BLaER1 treated with 17β-estradiol and CSF1 and Interleukin-3, amounts not matched to agents 10 nM and 100 nM (cell line): ENCODE measurements at regions not wholly inside any gene's neighbourhood (a gene's known extent, or its start where the extent isn't known, plus 50 kb on each side); places are given as distances from the start of the nearest gene placed in this dataset.

Source experiments
- H3K27ac ChIP-seq, 11 experiments: shearing (Covaris generic); formaldehyde crosslinking; 2 replicates each; pipeline ENCODE4 v1.8.1; 2022
- H3K27me3 ChIP-seq, 11 experiments: shearing (Covaris generic); formaldehyde crosslinking; 2 replicates each; pipeline ENCODE4 v1.8.1; 2022
- H3K36me3 ChIP-seq, 11 experiments: shearing (Covaris generic); formaldehyde crosslinking; 2 replicates each; pipeline ENCODE4 v1.8.1; 2022
- H3K4me1 ChIP-seq, 10 experiments: shearing (Covaris generic); formaldehyde crosslinking; 2 replicates each; pipeline ENCODE4 v1.8.1; 2022
- H3K4me2 ChIP-seq, 11 experiments: shearing (Covaris generic); formaldehyde crosslinking; 2 replicates each; pipeline ENCODE4 v1.8.1; 2022
- H3K4me3 ChIP-seq, 10 experiments: shearing (Covaris generic); formaldehyde crosslinking; 2 replicates each; pipeline ENCODE4 v1.8.1; 2022
- H3K9ac ChIP-seq, 11 experiments: shearing (Covaris generic); formaldehyde crosslinking; 2 replicates each; pipeline ENCODE4 v1.8.1; 2022
- H3K9me3 ChIP-seq, 11 experiments: shearing (Covaris generic); formaldehyde crosslinking; replicated peaks in 1 of 11; 2 replicates each; pipeline ENCODE4 v1.8.1; 2022
- H4K20me1 ChIP-seq, 11 experiments: shearing (Covaris generic); formaldehyde crosslinking; 2 replicates each; pipeline ENCODE4 v1.8.1; 2022
- Cebpa-rat ChIP-seq, 11 experiments: shearing (Covaris generic); IDR thresholded peaks; 2 replicates each; pipeline ENCODE4 v1.8.1; 2022

DNA sequence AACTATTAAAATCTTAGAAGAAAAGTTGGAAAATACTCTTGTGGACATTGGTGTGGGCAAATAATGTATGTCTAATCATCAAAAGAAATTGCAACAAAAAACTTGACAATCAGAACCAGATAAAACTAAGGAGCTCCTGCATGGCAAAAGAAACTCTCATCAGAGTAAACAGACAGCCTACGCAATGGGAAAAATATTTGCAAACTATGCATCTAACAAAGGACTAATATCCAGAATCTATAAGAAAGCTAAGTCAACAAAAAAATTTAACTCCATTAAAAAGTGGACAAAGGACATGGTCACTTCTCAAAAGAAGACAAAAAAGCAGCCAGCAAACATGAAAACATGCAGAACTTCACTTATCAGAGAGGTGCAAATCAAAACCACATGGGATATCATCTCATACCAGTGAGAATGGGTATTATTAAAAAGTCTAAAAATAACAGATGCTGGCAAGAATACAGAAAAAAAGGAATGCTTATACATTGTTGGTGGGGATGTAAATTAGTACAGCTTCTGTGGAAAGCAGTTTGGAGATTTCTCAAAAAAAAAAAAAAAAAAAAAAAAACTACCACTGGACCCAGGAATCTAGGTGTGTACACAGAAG is 99.7 kb upstream of the TOP3B start:
- no peaks in the 10 kb centered on the region for H3K9me3 ChIP-seq
- no peaks in the 10 kb centered on the region for H3K36me3 ChIP-seq
- no peak overlapping the region for H3K4me3 ChIP-seq
- H3K4me1 ChIP-seq = peaks cover 0 to 17% (median 0%) of the 10 kb centered on the region in 10 experiments; a peak in 6 of 20 replicates
- no peak overlapping the region for H3K27ac ChIP-seq
- H3K9ac ChIP-seq = no peak overlapping the region
- H3K4me2 ChIP-seq = no peak overlapping the region
- no peaks in the 10 kb centered on the region; a peak in 1 of 22 replicates for H4K20me1 ChIP-seq
- H3K27me3 ChIP-seq = no peaks in the 10 kb centered on the region
- TF ChIP-seq Cebpa-rat (IDR thresholded peaks at IDR 0.05) = no peak

DNA sequence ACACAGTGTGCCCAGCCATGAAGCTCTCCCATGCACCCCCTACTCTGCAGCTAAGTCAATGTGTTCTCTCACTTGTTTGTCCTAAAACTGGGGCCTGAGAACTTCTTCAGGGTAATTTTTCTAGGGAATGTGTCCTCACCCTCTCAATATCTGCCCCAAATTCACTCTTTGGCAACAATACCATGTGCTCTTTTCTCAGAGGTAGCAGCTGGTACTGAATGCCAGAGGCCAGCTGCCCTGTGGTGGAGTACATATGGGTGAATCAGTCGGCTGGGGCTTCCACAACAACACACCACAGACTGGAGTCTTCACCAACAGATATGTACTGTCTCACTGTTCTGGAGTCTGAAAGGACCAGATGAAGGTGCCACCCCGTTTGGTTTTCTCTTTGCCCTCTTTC is 97.7 kb upstream of the TOP3B start:
- Histone ChIP-seq H3K27ac (no peak overlapping the region), H3K4me2 (no peak overlapping the region), H4K20me1 (no peaks in the 10 kb centered on the region), H3K4me1 (peaks cover 0 to 8% (median 0%) of the 10 kb centered on the region in 10 experiments; a peak in 3 of 20 replicates), H3K27me3 (no peaks in the 10 kb centered on the region), H3K4me3 (no peak overlapping the region), H3K36me3 (no peaks in the 10 kb centered on the region), H3K9ac (no peak overlapping the region), H3K9me3 (no peaks in the 10 kb centered on the region)
- no peak for TF ChIP-seq Cebpa-rat (IDR thresholded peaks at IDR 0.05)

DNA sequence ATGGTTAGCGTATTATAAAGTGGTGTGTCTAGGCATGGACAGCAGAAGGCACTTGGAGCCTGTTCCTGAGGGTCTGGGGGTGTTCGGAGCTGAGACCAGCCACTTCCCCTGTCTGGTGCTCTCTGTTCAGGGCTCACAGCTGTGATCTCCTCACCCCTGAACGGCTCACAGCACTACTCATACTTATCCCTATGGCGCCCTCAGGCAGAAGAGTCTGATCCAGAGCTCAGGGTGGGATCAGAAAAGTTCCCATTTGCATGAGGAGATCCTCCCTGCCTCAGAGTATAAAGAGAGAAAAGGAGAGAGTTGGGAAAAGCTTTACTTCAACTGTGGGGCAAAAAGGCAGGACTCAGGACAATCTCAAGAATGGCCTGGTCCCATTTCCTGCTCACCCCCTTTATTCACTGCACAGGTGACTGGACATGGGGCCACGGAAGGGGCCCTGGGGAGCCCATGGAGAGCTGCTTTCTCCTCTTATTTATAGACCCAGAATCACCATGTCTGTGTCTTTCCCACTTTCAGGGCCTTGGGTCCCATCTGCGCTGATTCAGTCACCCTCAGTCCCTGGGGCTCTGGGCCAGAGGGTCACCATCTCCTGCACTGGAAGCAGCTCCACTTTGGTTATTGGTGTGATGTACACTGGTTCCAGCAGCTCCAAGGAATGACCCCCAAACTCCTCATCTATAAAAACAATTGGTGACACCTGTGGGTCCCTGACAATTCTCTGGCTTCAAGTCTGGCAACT is 97.0 kb upstream of the TOP3B start:
- Histone ChIP-seq H3K27ac (no peak overlapping the region), H4K20me1 (no peaks in the 10 kb centered on the region), H3K4me1 (peaks cover 0 to 9% (median 5%) of the 10 kb centered on the region in 10 experiments; a peak in 10 of 20 replicates), H3K27me3 (no peaks in the 10 kb centered on the region), H3K4me3 (no peak overlapping the region), H3K36me3 (no peaks in the 10 kb centered on the region), H3K9me3 (no peaks in the 10 kb centered on the region), H3K4me2 (no peak overlapping the region), H3K9ac (no peak overlapping the region)
- TF ChIP-seq Cebpa-rat (IDR thresholded peaks at IDR 0.05) = no peak

DNA sequence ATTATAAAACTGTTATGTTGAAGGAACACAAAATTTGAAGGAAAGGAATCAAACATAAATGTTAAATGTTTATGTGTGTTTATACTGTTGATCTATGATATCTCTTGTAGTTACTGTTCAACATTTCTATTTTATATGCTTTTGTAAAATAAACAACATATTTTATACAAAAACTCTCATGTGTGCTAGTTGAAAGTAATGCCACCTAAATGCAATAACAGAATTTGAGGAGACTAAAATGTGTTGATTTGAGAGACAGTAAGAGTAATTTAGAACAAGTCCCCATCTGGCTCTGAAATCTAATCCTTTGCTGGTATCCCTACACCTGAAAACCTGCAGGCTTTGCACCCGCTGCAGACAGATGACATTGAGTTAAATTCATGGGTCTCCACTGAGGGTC is 95.7 kb upstream of the TOP3B start:
- H4K20me1 ChIP-seq = no peaks in the 10 kb centered on the region
- no peak overlapping the region for H3K27ac ChIP-seq
- H3K4me3 ChIP-seq = no peak overlapping the region
- H3K27me3 ChIP-seq = no peaks in the 10 kb centered on the region
- H3K4me2 ChIP-seq = no peak overlapping the region
- H3K9ac ChIP-seq = no peak overlapping the region
- H3K4me1 ChIP-seq = peaks cover 0 to 11% (median 7%) of the 10 kb centered on the region in 10 experiments; a peak in 10 of 20 replicates
- no peaks in the 10 kb centered on the region for H3K9me3 ChIP-seq
- no peaks in the 10 kb centered on the region for H3K36me3 ChIP-seq
- TF ChIP-seq Cebpa-rat (IDR thresholded peaks at IDR 0.05) = no peak

DNA sequence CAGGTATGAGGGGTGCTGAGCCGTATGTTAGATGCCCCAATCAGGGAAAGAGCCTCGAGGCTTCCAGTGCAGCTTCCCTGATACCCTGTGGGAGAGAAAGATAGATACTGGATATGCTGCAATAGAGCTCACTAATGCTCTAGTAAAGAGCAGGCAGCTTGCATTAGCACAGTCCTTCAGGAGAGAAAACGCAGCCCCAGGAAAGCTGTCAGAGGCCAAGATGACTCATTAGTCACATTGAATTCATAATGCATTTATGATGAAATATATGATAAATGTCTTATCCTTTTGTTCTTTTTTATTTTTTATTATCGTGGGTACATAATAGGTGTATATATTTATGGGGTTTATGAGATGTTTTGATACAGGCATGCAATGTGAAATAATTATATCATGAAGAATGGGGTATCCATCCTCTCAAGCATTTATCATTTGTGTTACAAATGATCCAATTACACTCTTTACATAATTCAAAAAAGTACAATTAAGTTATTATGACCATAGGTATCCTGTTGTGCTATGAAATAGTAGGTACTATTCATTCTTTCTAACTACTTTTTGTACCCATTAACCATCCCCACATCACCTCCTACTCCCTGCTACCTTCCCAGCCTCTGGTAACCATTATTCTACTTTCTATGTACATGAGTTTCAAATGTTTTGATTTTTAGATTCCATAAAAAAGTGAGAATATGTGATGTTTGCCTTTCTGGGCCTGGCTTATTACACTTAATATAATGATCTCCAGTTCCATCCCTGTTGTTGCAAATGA is 94.5 kb upstream of the TOP3B start:
- no peak overlapping the region for H3K4me2 ChIP-seq
- H3K27me3 ChIP-seq = no peaks in the 10 kb centered on the region

DNA sequence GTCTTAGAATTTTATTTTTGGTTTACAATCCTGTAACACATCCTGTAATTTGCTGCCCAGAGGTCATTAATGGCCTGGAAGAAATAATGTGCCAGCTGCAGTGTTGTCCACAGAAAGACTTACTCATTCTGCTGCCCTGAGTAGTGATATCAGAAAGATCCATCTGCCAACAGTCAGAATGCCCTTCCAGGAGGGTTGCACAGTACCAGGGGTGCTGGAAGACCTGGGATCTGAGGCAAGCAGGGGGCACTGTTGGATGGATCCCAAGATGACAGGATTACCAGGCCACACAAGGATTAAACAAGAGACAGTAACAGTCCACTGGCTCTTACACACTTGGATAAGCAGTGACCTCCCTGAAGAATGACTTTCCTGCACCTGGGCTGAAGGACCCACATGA is 93.8 kb upstream of the TOP3B start:
- H3K27ac ChIP-seq = no peak overlapping the region
- H3K27me3 ChIP-seq = no peaks in the 10 kb centered on the region
- H4K20me1 ChIP-seq = no peaks in the 10 kb centered on the region
- H3K4me3 ChIP-seq = no peak overlapping the region
- H3K4me1 ChIP-seq = peaks cover 0 to 11% (median 7%) of the 10 kb centered on the region in 10 experiments; a peak in 10 of 20 replicates
- TF ChIP-seq Cebpa-rat (IDR thresholded peaks at IDR 0.05) = no peak
- H3K9me3 ChIP-seq = no peaks in the 10 kb centered on the region
- H3K4me2 ChIP-seq = no peak overlapping the region
- H3K9ac ChIP-seq = no peak overlapping the region
- H3K36me3 ChIP-seq = no peaks in the 10 kb centered on the region

More for the DNA sequence above, 94.5 kb upstream of the TOP3B start:
- Histone ChIP-seq H3K27ac (no peak overlapping the region), H3K4me1 (peaks cover 0 to 11% (median 7%) of the 10 kb centered on the region in 10 experiments; a peak in 10 of 20 replicates), H3K9ac (no peak overlapping the region), H3K4me3 (no peak overlapping the region), H3K36me3 (no peaks in the 10 kb centered on the region), H3K9me3 (no peaks in the 10 kb centered on the region), H4K20me1 (no peaks in the 10 kb centered on the region)
- TF ChIP-seq Cebpa-rat (IDR thresholded peaks at IDR 0.05) = no peak

DNA sequence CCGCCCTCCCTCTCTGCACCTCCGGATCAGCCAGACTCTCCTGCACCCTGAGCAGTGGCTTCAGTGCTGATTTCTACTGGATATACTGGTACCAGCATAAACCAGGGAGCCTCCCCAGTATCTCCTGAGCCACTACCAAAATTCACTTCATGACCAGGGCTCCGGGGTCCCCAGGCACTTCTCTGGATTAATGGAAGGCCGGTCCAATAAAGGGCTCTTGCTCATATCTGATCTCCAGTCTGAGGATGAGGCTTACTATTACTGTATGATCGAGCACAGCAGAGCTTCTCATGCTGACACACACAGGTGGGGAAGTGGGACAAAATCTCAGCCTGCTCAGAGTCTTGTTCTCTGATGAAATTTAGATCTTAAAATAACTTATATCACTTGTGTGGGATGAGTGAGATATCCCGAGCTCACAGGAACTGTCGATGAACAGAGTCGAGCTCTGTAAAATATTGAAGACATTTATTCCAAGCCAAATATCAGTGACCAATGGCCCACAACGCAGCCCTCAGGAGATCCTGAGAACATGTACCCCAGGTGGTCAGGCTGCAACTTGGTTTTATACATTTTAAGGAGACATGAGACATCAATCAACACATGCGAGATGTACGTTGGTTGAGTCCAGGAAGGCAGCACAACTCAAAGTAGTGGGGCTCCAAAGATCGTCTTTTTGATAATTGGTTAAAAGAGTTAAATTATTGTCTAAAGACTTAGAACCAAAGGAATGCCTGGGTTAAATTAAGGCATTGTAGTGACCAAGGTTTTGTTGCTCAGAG is 93.0 kb upstream of the TOP3B start:
- Histone ChIP-seq H3K9me3 (no peaks in the 10 kb centered on the region), H3K9ac (no peak overlapping the region), H3K4me3 (no peak overlapping the region), H3K4me2 (0 out of 22 replicates have a peak overlapping the region, but pooled peaks of 2 of the 11 experiments have one; percentile 13 to 39), H3K4me1 (peaks cover 0 to 11% (median 7%) of the 10 kb centered on the region in 10 experiments; a peak in 10 of 20 replicates), H3K36me3 (no peaks in the 10 kb centered on the region), H3K27ac (peak overlapping the region in 1 of 11 experiments; percentile 27; a peak in 1 of 22 replicates), H4K20me1 (no peaks in the 10 kb centered on the region), H3K27me3 (no peaks in the 10 kb centered on the region)
- no peak for TF ChIP-seq Cebpa-rat (IDR thresholded peaks at IDR 0.05)

DNA sequence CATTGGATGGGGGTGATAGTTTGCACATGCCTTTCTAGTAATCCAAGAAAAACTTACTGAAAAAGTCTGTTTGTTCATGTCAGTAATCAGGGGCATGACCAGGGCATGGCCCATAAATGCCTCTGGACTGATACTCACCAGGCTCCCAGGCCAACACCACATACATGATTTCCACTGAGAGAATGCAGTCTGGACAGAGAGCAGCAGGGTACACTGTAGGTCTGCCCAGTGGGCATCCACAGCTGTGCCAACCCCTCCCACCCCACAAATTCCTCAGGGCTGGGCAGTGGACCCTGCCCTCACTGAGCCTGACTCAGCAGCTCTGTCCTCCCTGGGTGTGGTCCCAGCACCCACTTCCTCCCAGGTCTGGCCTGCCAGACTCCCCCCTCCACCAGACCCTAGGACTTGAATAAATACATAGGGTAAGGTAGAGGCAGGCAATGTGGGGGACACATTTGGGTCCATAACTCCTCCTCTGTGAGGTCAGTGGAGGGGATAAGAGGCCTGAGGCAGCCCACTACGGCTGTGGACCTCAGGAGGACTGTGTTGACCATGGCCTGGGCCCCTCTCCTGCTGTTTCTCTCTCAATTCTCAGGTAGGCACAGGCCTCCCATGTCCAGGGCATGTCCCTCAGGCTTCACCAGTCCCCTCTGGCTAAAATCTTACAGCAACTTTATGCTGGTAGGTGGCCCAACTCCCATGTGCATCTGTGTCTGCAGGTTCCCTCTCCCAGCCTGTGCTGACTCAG is 92.2 kb upstream of the TOP3B start:
- Histone ChIP-seq H3K27ac (peak overlapping the region in 1 of 11 experiments; percentile 27; a peak in 1 of 22 replicates), H3K4me3 (no peak overlapping the region), H4K20me1 (no peaks in the 10 kb centered on the region), H3K9me3 (no peaks in the 10 kb centered on the region), H3K4me1 (peaks cover 0 to 11% (median 7%) of the 10 kb centered on the region in 10 experiments; a peak in 13 of 20 replicates), H3K4me2 (peak overlapping the region in 4 of 11 experiments; percentile 13 to 45 (median 28); a peak in 4 of 22 replicates), H3K9ac (no peak overlapping the region), H3K27me3 (no peaks in the 10 kb centered on the region), H3K36me3 (no peaks in the 10 kb centered on the region)
- no peak for TF ChIP-seq Cebpa-rat (IDR thresholded peaks at IDR 0.05)
